PC-3 (cell line): ENCODE measurements at regions not wholly inside any gene's neighbourhood (a gene's known extent, or its start where the extent isn't known, plus 50 kb on each side); places are given as distances from the start of the nearest gene placed in this dataset.

Experiments
- EZH2 ChIP-seq: fragments of 300-600 bp; sonication (generic); IDR thresholded peaks from one replicate; pipeline ENCODE4 v1.6.1; 2017; ENCODE audit warnings: antibody characterized with exemption, mild to moderate bottlenecking, low read length; ENCODE audit not compliant: unreplicated experiment
- EZH2phosphoT487 ChIP-seq: fragments of 300-600 bp; sonication (generic); IDR thresholded peaks from 2 replicates; pipeline ENCODE4 v1.6.1; 2018; ENCODE audit warnings: mild to moderate bottlenecking, antibody characterized with exemption, low read length, borderline replicate concordance
- TF ChIP-seq, protein P1 (sequence below): fragments of 300-600 bp; sonication (generic); conservative IDR thresholded peaks from 2 replicates; pipeline ENCODE4 v1.5.1; 2017; ENCODE audit warnings: antibody characterized with exemption, low read depth, mild to moderate bottlenecking, low read length

DNA sequence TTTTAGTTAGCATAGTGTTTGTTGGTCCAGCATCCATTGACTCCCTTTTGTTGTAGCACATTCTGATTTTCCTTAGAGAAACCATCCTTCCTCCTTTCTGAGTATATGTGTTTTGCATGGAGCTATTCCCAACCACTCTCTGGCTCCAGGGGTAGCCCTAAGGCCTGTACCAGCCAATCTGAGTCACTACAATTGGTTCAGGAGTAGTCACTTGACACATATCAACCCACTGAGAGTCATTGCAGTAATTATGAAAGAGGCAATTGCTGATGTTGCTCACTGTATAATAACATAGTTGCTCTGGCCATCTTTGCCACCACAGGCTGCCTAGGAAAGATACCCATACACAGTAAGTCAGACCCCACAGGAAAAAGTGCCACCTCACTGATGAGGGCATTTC, 71.2 kb upstream of the GRID2 start:
- TF ChIP-seq, protein P1, sequence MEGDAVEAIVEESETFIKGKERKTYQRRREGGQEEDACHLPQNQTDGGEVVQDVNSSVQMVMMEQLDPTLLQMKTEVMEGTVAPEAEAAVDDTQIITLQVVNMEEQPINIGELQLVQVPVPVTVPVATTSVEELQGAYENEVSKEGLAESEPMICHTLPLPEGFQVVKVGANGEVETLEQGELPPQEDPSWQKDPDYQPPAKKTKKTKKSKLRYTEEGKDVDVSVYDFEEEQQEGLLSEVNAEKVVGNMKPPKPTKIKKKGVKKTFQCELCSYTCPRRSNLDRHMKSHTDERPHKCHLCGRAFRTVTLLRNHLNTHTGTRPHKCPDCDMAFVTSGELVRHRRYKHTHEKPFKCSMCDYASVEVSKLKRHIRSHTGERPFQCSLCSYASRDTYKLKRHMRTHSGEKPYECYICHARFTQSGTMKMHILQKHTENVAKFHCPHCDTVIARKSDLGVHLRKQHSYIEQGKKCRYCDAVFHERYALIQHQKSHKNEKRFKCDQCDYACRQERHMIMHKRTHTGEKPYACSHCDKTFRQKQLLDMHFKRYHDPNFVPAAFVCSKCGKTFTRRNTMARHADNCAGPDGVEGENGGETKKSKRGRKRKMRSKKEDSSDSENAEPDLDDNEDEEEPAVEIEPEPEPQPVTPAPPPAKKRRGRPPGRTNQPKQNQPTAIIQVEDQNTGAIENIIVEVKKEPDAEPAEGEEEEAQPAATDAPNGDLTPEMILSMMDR: no peak
- TF ChIP-seq EZH2 (no peak), EZH2phosphoT487 (no peak)
